OCI-LY3 (cell line): ENCODE measurements at regions not wholly inside any gene's neighbourhood (a gene's known extent, or its start where the extent isn't known, plus 50 kb on each side); places are given as distances from the start of the nearest gene placed in this dataset.
A peak's percentile ranks its signal among the peaks of the same experiment; 100 is the strongest.

Source experiments
- H2AFZ ChIP-seq: fragments of 200-600, 300-600 bp; shearing (Covaris generic); 2 replicates; pipeline ENCODE4 v1.6.0; 2014; ENCODE audit warnings: antibody characterized with exemption, low read depth, low read length
- H3K27ac ChIP-seq: fragments of 200-600, 300-600 bp; sonication (generic); 2 replicates; pipeline ENCODE4 v1.5.1; 2014; ENCODE audit warnings: mild to moderate bottlenecking, low read length, moderate library complexity, mixed read lengths
- H3K27me3 ChIP-seq: fragments of 200-600, 300-600 bp; sonication (generic); 2 replicates; pipeline ENCODE4 v1.6.1; 2014; ENCODE audit warnings: low read depth, low read length, mixed read lengths
- H3K36me3 ChIP-seq: fragments of 200-600, 300-600 bp; sonication (generic); replicated peaks from 2 replicates; pipeline ENCODE3; 2014; ENCODE audit warnings: low read depth, low read length, mixed read lengths
- H3K4me1 ChIP-seq: fragments of 300-600, 200-600 bp; sonication (generic); 2 replicates; pipeline ENCODE4 v1.6.1; 2014; ENCODE audit warnings: low read length, mixed read lengths
- H3K4me2 ChIP-seq: fragments of 200-600, 300-600 bp; sonication (generic); 2 replicates; pipeline ENCODE4 v1.6.1; 2014; ENCODE audit warnings: low read length, mixed read lengths
- H3K4me3 ChIP-seq: fragments of 300-600, 200-600 bp; sonication (generic); 2 replicates; pipeline ENCODE4 v1.5.1; 2014; ENCODE audit warnings: antibody characterized with exemption, mild to moderate bottlenecking, low read length, moderate library complexity
- H3K79me2 ChIP-seq: fragments of 300-600, 200-600 bp; shearing (Covaris generic); 2 replicates; pipeline ENCODE4 v1.6.1; 2014; ENCODE audit warnings: mild to moderate bottlenecking, low read length, mixed read lengths
- H3K9ac ChIP-seq: fragments of 300-600, 200-600 bp; shearing (Covaris generic); 2 replicates; pipeline ENCODE4 v1.6.0; 2014; ENCODE audit warnings: mild to moderate bottlenecking, low read length, moderate library complexity
- H3K9me3 ChIP-seq: fragments of 200-600, 300-600 bp; shearing (Covaris generic); 2 replicates; pipeline ENCODE4 v1.6.1; 2014; ENCODE audit warnings: low read length, mixed read lengths; ENCODE audit not compliant: insufficient read depth
- H4K20me1 ChIP-seq: fragments of 200-600, 300-600 bp; sonication (generic); 2 replicates; pipeline ENCODE4 v1.6.1; 2016; ENCODE audit warnings: low read length, mixed read lengths; ENCODE audit not compliant: insufficient read depth
- EZH2phosphoT487 ChIP-seq: fragments of 200-600 bp; shearing (Covaris generic); IDR thresholded peaks from 2 replicates; pipeline ENCODE4 v1.6.1; 2018; ENCODE audit warnings: antibody characterized with exemption, mixed run types, low read depth
- TF ChIP-seq, protein P1 (sequence below): fragments of 200-600, 300-600 bp; sonication (generic); IDR thresholded peaks from 2 replicates; pipeline ENCODE4 v1.5.1; 2014; ENCODE audit warnings: antibody characterized with exemption, low read length, low read depth

DNA sequence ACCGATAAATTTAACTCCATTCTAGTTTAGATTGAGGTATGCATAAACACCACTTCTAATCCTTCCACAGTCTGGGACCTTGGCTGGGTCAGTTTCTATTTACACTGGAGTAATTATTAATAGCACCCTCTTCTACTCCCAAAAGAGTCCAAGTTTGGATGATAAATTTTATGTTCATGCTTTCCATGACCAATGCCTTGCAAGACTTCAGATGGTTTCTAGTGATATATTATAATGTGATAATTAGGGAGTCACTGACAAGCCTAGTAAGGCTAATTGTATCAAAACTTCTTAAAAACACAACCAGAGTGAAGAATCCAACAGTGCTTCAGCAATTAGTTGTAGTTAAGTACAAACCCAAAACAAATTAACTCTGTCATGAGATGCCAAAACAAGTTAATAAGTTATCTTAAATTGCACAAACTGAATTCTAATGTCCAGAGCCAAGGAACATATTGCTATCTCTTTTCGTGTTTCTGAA, 489.6 kb downstream of the TTLL7 start:
- no peaks in the 10 kb centered on the region for H3K36me3 ChIP-seq
- no peaks in the 10 kb centered on the region for H3K27me3 ChIP-seq
- no peak overlapping the region for H3K4me2 ChIP-seq
- no peak overlapping the region for H3K9ac ChIP-seq
- H3K4me3 ChIP-seq: no peak overlapping the region
- H3K27ac ChIP-seq: no peak overlapping the region
- no peak overlapping the region for H2AFZ ChIP-seq
- peaks cover 13% of the 10 kb centered on the region for H3K4me1 ChIP-seq
- TF ChIP-seq, protein P1, sequence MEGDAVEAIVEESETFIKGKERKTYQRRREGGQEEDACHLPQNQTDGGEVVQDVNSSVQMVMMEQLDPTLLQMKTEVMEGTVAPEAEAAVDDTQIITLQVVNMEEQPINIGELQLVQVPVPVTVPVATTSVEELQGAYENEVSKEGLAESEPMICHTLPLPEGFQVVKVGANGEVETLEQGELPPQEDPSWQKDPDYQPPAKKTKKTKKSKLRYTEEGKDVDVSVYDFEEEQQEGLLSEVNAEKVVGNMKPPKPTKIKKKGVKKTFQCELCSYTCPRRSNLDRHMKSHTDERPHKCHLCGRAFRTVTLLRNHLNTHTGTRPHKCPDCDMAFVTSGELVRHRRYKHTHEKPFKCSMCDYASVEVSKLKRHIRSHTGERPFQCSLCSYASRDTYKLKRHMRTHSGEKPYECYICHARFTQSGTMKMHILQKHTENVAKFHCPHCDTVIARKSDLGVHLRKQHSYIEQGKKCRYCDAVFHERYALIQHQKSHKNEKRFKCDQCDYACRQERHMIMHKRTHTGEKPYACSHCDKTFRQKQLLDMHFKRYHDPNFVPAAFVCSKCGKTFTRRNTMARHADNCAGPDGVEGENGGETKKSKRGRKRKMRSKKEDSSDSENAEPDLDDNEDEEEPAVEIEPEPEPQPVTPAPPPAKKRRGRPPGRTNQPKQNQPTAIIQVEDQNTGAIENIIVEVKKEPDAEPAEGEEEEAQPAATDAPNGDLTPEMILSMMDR: no peak
- no peak for TF ChIP-seq EZH2phosphoT487
- no peaks in the 10 kb centered on the region for H3K79me2 ChIP-seq
- H3K9me3 ChIP-seq: no peaks in the 10 kb centered on the region
- H4K20me1 ChIP-seq: no peaks in the 10 kb centered on the region

DNA sequence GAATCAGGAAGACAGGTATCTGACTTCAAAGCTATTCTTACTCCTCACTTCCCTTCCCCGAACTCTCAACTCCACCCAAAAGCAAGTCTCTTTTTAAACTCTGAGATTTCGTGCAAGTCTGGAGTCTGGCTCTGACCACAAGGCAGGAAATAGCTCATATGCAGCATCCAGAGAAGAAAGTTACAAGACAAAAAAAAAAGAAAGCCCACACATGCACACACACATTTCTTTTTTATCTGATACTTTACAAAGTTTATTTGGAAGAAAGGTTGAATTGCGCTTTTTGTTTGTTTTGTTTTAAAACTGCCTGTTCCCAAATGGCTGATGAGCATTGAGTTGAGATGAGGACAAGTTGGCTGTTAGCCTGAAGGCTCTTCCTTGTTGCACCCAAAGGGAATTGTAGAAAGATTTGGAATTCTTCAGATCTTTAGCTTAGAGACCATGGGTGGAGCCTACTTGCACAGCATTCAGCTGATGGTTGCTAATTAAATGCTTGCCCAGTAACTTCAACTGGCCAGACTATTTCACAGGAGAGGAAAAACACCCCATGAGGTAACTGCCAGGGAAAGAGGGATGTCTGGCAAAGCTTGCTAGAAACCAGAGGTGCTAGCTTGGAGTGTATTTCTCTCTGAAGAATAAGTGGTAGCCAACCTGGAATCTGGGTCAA, 490.3 kb downstream of the TTLL7 start:
- H3K27me3 ChIP-seq: no peaks in the 10 kb centered on the region
- no peak overlapping the region for H2AFZ ChIP-seq
- peak overlapping the region; percentile 46 for H3K4me2 ChIP-seq
- no peak overlapping the region for H3K27ac ChIP-seq
- H3K79me2 ChIP-seq: no peaks in the 10 kb centered on the region
- peaks cover 13% of the 10 kb centered on the region for H3K4me1 ChIP-seq
- no peaks in the 10 kb centered on the region for H3K9me3 ChIP-seq
- TF ChIP-seq, protein P1: no peak
- TF ChIP-seq EZH2phosphoT487: no peak
- no peaks in the 10 kb centered on the region for H3K36me3 ChIP-seq
- H3K4me3 ChIP-seq: no peak overlapping the region
- no peaks in the 10 kb centered on the region for H4K20me1 ChIP-seq
- no peak overlapping the region for H3K9ac ChIP-seq

DNA sequence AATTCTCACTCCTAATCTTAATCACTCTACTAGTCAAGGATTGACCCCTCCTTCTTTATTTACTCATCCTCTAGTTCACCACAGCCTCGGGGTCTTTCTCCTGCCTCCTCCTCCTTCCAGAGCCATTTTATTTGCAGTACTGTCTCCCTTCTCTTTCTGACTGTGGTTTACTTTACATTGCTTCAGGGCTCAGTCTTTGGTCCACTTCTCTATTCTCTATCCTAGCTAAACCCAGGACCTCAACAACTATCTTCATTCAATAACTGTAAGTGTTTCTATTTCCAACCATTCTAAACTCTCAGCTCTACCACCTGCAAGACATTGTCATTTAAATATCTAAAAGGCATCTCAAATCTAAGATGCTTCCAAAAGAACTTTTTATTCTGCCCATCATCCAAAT, 493.8 kb downstream of the TTLL7 start:
- Histone ChIP-seq H3K9ac (no peak overlapping the region), H4K20me1 (no peaks in the 10 kb centered on the region), H3K4me3 (no peak overlapping the region), H3K4me2 (no peak overlapping the region), H3K27ac (no peak overlapping the region), H3K4me1 (peaks cover 48% of the 10 kb centered on the region), H2AFZ (no peak overlapping the region), H3K36me3 (no peaks in the 10 kb centered on the region), H3K79me2 (no peaks in the 10 kb centered on the region), H3K9me3 (no peaks in the 10 kb centered on the region), H3K27me3 (no peaks in the 10 kb centered on the region)
- TF ChIP-seq, protein P1: no peak
- TF ChIP-seq EZH2phosphoT487: no peak

DNA sequence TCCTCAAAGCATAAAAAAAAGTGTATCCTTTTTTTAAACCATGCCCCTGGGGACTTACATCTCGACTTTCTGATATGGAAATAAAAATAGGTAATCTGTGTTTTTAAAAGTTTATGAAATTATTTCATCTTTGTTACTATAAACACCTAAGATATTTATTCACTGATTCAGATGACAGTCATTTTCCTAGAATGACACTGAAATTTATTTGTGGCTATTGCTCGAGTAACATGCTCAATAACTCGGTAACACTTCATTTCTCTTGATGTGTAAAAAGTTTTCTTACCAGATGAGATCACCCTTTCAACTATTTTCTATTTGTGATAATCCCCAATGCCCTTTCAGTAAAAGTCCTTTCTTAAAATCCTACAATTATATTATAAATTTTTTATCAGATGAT, 495.8 kb downstream of the TTLL7 start:
- H3K9me3 ChIP-seq: no peaks in the 10 kb centered on the region
- H3K27ac ChIP-seq: peak overlapping the region; percentile 97; the same call in 1 of the 2 replicates
- no peaks in the 10 kb centered on the region for H3K36me3 ChIP-seq
- 0 out of 2 replicates have a peak overlapping the region, but pooled peaks have one; percentile 93 for H3K4me2 ChIP-seq
- TF ChIP-seq EZH2phosphoT487: no peak
- TF ChIP-seq, protein P1: no peak
- H3K4me1 ChIP-seq: peaks cover 58% of the 10 kb centered on the region
- H4K20me1 ChIP-seq: no peaks in the 10 kb centered on the region
- H3K27me3 ChIP-seq: no peaks in the 10 kb centered on the region
- peaks cover 3% of the 10 kb centered on the region; the same call in 1 of the 2 replicates for H3K79me2 ChIP-seq
- no peak overlapping the region for H2AFZ ChIP-seq
- H3K4me3 ChIP-seq: no peak overlapping the region
- no peak overlapping the region for H3K9ac ChIP-seq
